OCI-LY3 (cell line): ENCODE measurements at regions not wholly inside any gene's neighbourhood (a gene's known extent, or its start where the extent isn't known, plus 50 kb on each side); places are given as distances from the start of the nearest gene placed in this dataset.

Experiments used
- H2AFZ ChIP-seq: fragments of 200-600, 300-600 bp; shearing (Covaris generic); 2 replicates; pipeline ENCODE4 v1.6.0; 2014; ENCODE audit warnings: antibody characterized with exemption, low read depth, low read length
- H3K27ac ChIP-seq: fragments of 200-600, 300-600 bp; sonication (generic); 2 replicates; pipeline ENCODE4 v1.5.1; 2014; ENCODE audit warnings: mild to moderate bottlenecking, low read length, moderate library complexity, mixed read lengths
- H3K27me3 ChIP-seq: fragments of 200-600, 300-600 bp; sonication (generic); 2 replicates; pipeline ENCODE4 v1.6.1; 2014; ENCODE audit warnings: low read depth, low read length, mixed read lengths
- H3K36me3 ChIP-seq: fragments of 200-600, 300-600 bp; sonication (generic); replicated peaks from 2 replicates; pipeline ENCODE3; 2014; ENCODE audit warnings: low read depth, low read length, mixed read lengths
- H3K4me1 ChIP-seq: fragments of 300-600, 200-600 bp; sonication (generic); 2 replicates; pipeline ENCODE4 v1.6.1; 2014; ENCODE audit warnings: low read length, mixed read lengths
- H3K4me2 ChIP-seq: fragments of 200-600, 300-600 bp; sonication (generic); 2 replicates; pipeline ENCODE4 v1.6.1; 2014; ENCODE audit warnings: low read length, mixed read lengths
- H3K4me3 ChIP-seq: fragments of 300-600, 200-600 bp; sonication (generic); 2 replicates; pipeline ENCODE4 v1.5.1; 2014; ENCODE audit warnings: antibody characterized with exemption, mild to moderate bottlenecking, low read length, moderate library complexity
- H3K79me2 ChIP-seq: fragments of 300-600, 200-600 bp; shearing (Covaris generic); 2 replicates; pipeline ENCODE4 v1.6.1; 2014; ENCODE audit warnings: mild to moderate bottlenecking, low read length, mixed read lengths
- H3K9ac ChIP-seq: fragments of 300-600, 200-600 bp; shearing (Covaris generic); 2 replicates; pipeline ENCODE4 v1.6.0; 2014; ENCODE audit warnings: mild to moderate bottlenecking, low read length, moderate library complexity
- H3K9me3 ChIP-seq: fragments of 200-600, 300-600 bp; shearing (Covaris generic); 2 replicates; pipeline ENCODE4 v1.6.1; 2014; ENCODE audit warnings: low read length, mixed read lengths; ENCODE audit not compliant: insufficient read depth
- H4K20me1 ChIP-seq: fragments of 200-600, 300-600 bp; sonication (generic); 2 replicates; pipeline ENCODE4 v1.6.1; 2016; ENCODE audit warnings: low read length, mixed read lengths; ENCODE audit not compliant: insufficient read depth
- EZH2phosphoT487 ChIP-seq: fragments of 200-600 bp; shearing (Covaris generic); IDR thresholded peaks from 2 replicates; pipeline ENCODE4 v1.6.1; 2018; ENCODE audit warnings: antibody characterized with exemption, mixed run types, low read depth
- TF ChIP-seq, protein P1 (sequence below): fragments of 200-600, 300-600 bp; sonication (generic); IDR thresholded peaks from 2 replicates; pipeline ENCODE4 v1.5.1; 2014; ENCODE audit warnings: antibody characterized with exemption, low read length, low read depth

DNA sequence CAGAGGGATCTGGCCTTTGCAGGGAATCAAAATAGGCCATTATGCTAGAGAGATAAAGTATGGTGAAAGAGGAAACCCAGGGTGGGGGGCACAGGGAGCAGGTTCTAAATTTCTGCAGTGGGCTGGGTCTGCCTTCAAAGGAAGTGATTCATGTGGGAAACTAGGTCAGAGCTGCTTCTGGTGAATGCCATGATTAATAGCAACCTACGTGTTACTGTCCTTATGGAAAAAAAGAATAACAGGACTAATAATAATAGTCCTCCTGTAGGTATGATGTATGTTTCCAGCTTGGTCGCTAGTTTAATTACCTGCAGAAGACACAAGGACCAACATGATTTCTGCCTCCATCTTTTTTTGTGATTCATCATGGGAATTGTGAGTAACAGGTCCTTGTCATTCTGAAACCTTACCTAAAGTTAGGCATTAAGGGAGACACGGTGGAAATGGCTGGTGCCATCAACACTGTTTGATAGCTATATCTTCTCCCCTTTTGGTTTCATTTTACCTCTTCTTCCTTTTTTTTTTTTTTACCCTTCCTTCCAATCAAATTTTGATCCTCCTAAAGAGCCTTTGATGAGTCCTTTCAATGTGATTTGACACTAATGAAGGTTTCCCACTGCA, 180.4 kb downstream of the CPEB2 start:
- TF ChIP-seq EZH2phosphoT487: no peak
- Histone ChIP-seq H3K36me3 (no peaks in the 10 kb centered on the region), H3K4me3 (no peak overlapping the region), H2AFZ (no peak overlapping the region), H3K9ac (no peak overlapping the region), H3K4me1 (no peaks in the 10 kb centered on the region), H3K27ac (no peak overlapping the region), H4K20me1 (no peaks in the 10 kb centered on the region), H3K4me2 (0 out of 2 replicates have a peak overlapping the region, but pooled peaks have one; percentile 1), H3K27me3 (no peaks in the 10 kb centered on the region), H3K9me3 (no peaks in the 10 kb centered on the region), H3K79me2 (no peaks in the 10 kb centered on the region)

DNA sequence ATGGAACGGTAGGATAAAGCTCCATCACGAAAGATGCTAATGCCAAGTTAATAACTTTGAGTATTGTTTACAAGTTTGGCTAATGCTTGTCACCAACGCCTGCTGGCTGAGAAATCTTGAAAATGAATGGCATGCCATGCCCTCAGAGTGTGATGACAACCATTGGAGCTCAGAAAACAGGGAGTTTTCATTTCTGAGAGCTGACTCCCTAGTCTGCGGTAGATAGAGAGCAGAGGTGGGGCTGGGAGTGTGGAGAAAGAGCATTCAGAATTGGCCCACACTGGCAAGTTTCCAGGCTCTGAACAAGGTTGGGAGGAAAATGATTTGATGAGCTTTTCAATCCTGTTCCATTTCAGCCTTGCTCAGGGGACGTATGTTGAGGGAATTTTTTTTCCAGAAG, 183.9 kb downstream of the CPEB2 start:
- H3K79me2 ChIP-seq: no peaks in the 10 kb centered on the region
- H3K4me3 ChIP-seq: no peak overlapping the region
- H3K27me3 ChIP-seq: no peaks in the 10 kb centered on the region
- no peak overlapping the region for H3K4me2 ChIP-seq
- no peaks in the 10 kb centered on the region for H3K9me3 ChIP-seq
- no peaks in the 10 kb centered on the region for H4K20me1 ChIP-seq
- no peak overlapping the region for H3K27ac ChIP-seq
- H3K9ac ChIP-seq: no peak overlapping the region
- TF ChIP-seq, protein P1, sequence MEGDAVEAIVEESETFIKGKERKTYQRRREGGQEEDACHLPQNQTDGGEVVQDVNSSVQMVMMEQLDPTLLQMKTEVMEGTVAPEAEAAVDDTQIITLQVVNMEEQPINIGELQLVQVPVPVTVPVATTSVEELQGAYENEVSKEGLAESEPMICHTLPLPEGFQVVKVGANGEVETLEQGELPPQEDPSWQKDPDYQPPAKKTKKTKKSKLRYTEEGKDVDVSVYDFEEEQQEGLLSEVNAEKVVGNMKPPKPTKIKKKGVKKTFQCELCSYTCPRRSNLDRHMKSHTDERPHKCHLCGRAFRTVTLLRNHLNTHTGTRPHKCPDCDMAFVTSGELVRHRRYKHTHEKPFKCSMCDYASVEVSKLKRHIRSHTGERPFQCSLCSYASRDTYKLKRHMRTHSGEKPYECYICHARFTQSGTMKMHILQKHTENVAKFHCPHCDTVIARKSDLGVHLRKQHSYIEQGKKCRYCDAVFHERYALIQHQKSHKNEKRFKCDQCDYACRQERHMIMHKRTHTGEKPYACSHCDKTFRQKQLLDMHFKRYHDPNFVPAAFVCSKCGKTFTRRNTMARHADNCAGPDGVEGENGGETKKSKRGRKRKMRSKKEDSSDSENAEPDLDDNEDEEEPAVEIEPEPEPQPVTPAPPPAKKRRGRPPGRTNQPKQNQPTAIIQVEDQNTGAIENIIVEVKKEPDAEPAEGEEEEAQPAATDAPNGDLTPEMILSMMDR: no peak
- no peak for TF ChIP-seq EZH2phosphoT487
- no peaks in the 10 kb centered on the region for H3K36me3 ChIP-seq
- peaks cover 6% of the 10 kb centered on the region; the same call in 1 of the 2 replicates for H3K4me1 ChIP-seq
- H2AFZ ChIP-seq: no peak overlapping the region

DNA sequence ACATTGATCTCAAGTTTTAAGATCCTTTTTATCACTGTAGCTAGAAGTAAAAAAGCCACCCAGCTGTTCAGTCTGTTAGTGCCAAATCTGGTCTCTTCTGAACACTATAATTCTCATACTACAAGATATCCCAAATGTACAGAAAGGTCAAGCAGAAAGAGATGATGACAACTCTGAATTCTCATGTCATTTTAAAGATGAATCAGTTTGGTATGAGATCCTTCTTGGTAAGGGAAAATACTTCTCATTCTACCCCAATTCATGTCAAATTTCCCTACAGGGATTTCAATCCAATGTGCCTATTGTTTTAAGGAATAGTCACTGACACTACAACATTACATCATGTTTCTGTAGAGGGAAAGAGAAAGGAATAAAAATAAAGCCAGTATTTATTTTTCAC, 184.5 kb downstream of the CPEB2 start:
- TF ChIP-seq, protein P1: no peak
- Histone ChIP-seq H4K20me1 (no peaks in the 10 kb centered on the region), H3K27me3 (no peaks in the 10 kb centered on the region), H2AFZ (no peak overlapping the region), H3K79me2 (no peaks in the 10 kb centered on the region), H3K36me3 (no peaks in the 10 kb centered on the region), H3K4me1 (peaks cover 6% of the 10 kb centered on the region; the same call in 1 of the 2 replicates), H3K9ac (no peak overlapping the region), H3K4me2 (no peak overlapping the region), H3K27ac (no peak overlapping the region), H3K4me3 (no peak overlapping the region), H3K9me3 (no peaks in the 10 kb centered on the region)

DNA sequence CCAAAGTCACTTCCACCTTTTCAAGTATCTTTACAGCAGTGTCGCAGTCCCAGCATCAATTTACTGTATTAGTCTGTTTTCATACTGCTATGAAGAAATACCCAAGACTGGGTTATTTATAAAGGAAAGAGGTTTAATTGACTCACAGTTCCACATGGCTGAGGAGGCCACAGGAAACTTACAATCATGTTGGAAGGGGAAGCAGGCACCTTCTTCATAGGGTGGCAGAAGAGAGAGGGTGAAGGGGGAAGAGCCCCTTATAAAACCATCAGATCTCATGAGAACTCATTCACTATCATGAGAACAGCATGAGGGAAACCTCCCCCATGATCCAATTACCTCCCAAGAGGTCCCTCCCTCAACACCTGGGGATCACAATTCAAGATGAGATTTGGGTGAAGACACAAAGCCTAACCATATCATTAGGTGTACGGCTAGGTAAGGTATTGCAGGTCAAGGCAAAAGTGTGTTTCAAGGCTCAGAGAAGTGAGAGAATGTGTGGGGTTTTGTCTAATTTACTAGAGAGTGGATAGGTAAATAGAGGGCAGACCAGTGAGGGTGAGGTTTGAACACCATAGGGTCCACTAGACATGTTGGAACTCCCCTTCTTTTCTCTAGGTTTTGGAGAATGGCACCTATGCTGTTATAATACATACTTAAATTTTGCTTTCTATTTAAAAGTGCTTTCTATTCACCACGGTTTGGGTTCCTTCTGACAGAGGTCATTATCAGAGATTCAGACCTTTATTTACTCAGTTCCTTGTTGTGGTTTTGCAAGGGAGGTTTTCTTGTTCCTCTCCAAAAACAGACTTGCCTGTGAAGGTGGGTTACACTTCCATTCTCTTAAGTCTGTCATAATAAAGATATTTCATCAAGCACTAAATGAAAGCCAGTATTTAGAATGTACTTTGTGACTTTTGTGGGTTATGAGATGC, 186.6 kb downstream of the CPEB2 start:
- H3K9ac ChIP-seq: no peak overlapping the region
- TF ChIP-seq EZH2phosphoT487: no peak
- TF ChIP-seq, protein P1: no peak
- no peaks in the 10 kb centered on the region for H3K9me3 ChIP-seq
- no peak overlapping the region for H3K4me3 ChIP-seq
- H3K4me2 ChIP-seq: no peak overlapping the region
- no peaks in the 10 kb centered on the region for H3K36me3 ChIP-seq
- H2AFZ ChIP-seq: no peak overlapping the region
- H4K20me1 ChIP-seq: no peaks in the 10 kb centered on the region
- no peak overlapping the region for H3K27ac ChIP-seq
- H3K79me2 ChIP-seq: no peaks in the 10 kb centered on the region
- peaks cover 6% of the 10 kb centered on the region; the same call in 1 of the 2 replicates for H3K4me1 ChIP-seq
- no peaks in the 10 kb centered on the region; the same call in 1 of the 2 replicates for H3K27me3 ChIP-seq
